Fibroblast of mammary gland (primary cell): ENCODE measurements at regions not wholly inside any gene's neighbourhood (a gene's known extent, or its start where the extent isn't known, plus 50 kb on each side); places are given as distances from the start of the nearest gene placed in this dataset.
"Not testable (repeated sequence)": the region's sequence is repeated elsewhere in the genome, so short reads cannot be mapped to it uniquely, and the experiment has no call there.

ENCODE experiments used
- DNase-seq: peaks from one replicate; pipeline ENCODE4 v3.0.0-alpha.2; 2010; ENCODE audit warnings: low read depth
- H3K4me3 ChIP-seq: 2 replicates; pipeline ENCODE4 v1.5.1; 2011; ENCODE audit warnings: low read depth, mild to moderate bottlenecking, low read length, moderate library complexity; ENCODE audit not compliant: control insufficient read depth

- H3K4me3 ChIP-seq, DNase-seq: not testable (repeated sequence)
Observed at GRCh38 chr7:150134451-150134850, 188.7 kb upstream of the LRRC61 start.

- H3K4me3 ChIP-seq, DNase-seq: not testable (repeated sequence)
Observed at GRCh38 chr7:150135620-150136190, 187.4 kb upstream of the LRRC61 start.

DNA sequence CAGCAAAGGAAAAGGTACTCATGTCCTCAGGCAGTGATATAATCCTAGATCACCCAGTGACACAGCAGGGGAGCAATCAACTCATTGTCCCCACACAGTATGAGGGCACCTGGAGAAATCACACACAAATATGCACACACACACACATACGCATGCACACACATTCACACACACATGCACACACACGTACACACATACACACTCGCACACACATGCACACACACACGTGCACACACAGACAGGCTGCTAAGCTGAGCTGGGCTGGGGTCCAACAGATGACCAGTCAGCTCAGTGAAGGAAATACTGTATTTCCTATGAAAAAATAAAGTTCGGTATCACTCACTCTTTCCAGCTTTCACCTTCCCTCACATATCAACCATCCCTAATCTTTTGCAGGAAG, 183.3 kb upstream of the LRRC61 start:
- not testable (repeated sequence) for DNase-seq, H3K4me3 ChIP-seq

GRCh38 chr7:150141525-150142345, 181.4 kb upstream of the LRRC61 start:
- DNase-seq, H3K4me3 ChIP-seq: not testable (repeated sequence)

DNA sequence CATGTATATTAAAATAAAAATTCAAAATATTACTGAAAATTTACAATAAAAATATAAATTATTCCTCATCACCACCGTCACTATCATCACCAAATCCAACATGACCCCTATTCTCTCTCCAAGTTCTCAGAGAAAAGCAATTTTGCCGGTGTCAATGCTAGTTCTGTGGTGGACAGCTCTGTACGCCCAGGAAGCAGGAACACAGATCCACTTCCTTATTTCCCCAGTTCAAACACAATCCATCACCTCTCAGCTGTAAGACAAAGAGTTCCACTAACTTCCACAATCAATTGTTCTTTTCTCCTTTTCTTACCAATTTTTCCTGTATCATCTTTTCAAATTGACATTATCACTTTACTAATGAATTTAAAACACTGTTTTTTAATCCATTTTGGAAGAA, 177.0 kb upstream of the LRRC61 start:
- DNase-seq, H3K4me3 ChIP-seq: not testable (repeated sequence)

- not testable (repeated sequence) for H3K4me3 ChIP-seq, DNase-seq
Observed at GRCh38 chr7:150147524-150147923, 175.6 kb upstream of the LRRC61 start.

- not testable (repeated sequence) for H3K4me3 ChIP-seq
- peak; percentile 46 for DNase-seq
Observed at GRCh38 chr7:150156015-150156414, 167.1 kb upstream of the LRRC61 start.

DNA sequence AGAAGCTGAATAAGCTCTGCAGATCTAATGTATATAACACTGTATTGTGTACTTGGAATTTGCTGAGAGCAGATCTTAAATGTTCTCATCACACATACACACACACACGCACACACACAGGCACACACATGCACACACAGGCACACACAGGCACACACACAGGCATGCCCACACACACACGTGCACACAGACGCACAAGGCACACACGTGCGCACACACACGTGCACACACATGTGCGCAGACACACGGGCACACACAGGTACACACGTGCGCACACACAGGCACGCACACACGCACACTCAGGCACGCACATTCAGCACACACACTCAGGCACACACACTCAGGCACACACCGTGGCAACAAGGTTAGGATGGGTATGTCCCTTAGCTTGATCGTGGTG, 164.5 kb upstream of the LRRC61 start:
- DNase-seq, H3K4me3 ChIP-seq: not testable (repeated sequence)

GRCh38 chr7:150169515-150169914, 153.6 kb upstream of the LRRC61 start:
- DNase-seq, H3K4me3 ChIP-seq: not testable (repeated sequence)

- not testable (repeated sequence) for DNase-seq, H3K4me3 ChIP-seq
Observed at GRCh38 chr7:150169943-150170490, 153.1 kb upstream of the LRRC61 start.

- H3K4me3 ChIP-seq, DNase-seq: not testable (repeated sequence)
Observed at GRCh38 chr7:150183602-150184001, 139.6 kb upstream of the LRRC61 start.

GRCh38 chr7:150189963-150190362, 133.2 kb upstream of the LRRC61 start:
- not testable (repeated sequence) for H3K4me3 ChIP-seq
- DNase-seq = peak; percentile 64

GRCh38 chr7:150192541-150192940, 130.6 kb upstream of the LRRC61 start:
- DNase-seq, H3K4me3 ChIP-seq: not testable (repeated sequence)

DNA sequence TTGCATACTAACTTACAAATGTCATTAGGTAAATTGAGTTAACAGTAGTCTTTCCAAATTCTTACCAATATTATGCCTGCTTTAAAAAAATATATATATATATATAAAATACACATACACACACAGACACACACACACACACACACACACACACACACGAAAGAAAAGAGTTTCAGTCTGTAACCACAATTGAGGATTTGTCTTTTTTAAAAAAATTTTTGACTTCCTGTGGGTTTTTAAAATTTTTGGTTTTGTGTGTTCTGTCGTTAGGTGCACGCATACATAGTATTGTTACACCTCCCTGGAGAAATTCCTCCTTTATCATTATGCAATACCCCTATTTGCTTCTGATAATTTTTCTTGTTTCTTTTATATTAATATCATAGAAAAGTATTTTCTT, 129.3 kb upstream of the LRRC61 start:
- DNase-seq, H3K4me3 ChIP-seq: not testable (repeated sequence)
